ENCODE measurements at regions not wholly inside any gene's neighbourhood (a gene's known extent, or its start where the extent isn't known, plus 50 kb on each side); places are given as distances from the start of the nearest gene placed in this dataset.

DNA sequence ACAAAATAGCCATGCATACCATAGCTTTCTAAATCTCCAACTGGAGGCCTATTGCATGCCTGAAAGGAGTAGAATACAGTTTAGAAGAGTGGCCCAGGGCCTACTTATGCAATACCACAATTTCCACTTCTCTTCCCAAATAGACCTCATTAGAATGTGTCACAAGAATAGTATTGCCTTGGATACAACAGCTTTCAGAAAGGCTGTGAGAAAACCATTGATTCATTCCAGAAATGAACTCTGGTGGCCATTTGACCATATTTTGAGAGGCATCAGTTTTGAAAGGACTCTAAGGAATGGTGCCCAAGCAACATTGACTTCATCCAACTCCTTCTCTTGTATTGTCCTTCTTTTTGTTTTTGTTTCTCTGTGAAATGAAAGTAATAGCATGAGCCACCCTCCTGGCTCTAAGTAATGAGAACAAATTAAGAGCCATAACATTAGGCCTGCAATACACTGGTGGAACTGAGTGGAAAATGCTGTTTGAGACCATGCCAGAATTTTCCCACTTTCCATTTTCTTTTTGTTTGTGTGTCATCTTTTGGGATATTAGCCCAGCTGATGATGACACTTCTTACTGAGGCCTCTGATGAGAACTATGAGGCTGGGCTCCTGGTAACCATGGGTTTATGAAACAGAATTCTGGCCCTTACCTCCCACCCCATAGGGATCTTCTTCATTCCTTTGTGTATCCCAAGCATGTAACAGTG is 90.2 kb downstream of the TMEM174 start:
- Mint-ChIP-seq H3K36me3 (no peaks in the 10 kb centered on the region), H3K4me3 (no peak overlapping the region), H3K27me3 (peaks cover 14% of the 10 kb centered on the region), H3K27ac (no peak overlapping the region), H3K9me3 (peaks cover 0 to 2% (median 0%) of the 10 kb centered on the region in 7 donors), H3K4me1 (no peaks in the 10 kb centered on the region)
- no peaks in the 10 kb centered on the region for H3K36me3 ChIP-seq (ENCODE audit: control insufficient read depth, insufficient read depth, low read length)
- H3K4me1 ChIP-seq (ENCODE audit: control insufficient read depth, insufficient read depth, low read length, poor library complexity, severe bottlenecking): no peaks in the 10 kb centered on the region
- H3K27me3 ChIP-seq (ENCODE audit: control insufficient read depth, insufficient read depth, low read length): peaks cover 6% of the 10 kb centered on the region
- H3K4me3 ChIP-seq (ENCODE audit: low read depth, low read length): no peak overlapping the region
- H3K9me3 ChIP-seq (ENCODE audit: control insufficient read depth in 2 of 2, low read length in 2 of 2): no peaks in the 10 kb centered on the region
- ATAC-seq (ENCODE audit: low read depth in 2 of 2) (no peak), DNase-seq (no peak)
- H3K27ac ChIP-seq (ENCODE audit: insufficient read depth, low read length, poor library complexity, severe bottlenecking): no peak overlapping the region

DNA sequence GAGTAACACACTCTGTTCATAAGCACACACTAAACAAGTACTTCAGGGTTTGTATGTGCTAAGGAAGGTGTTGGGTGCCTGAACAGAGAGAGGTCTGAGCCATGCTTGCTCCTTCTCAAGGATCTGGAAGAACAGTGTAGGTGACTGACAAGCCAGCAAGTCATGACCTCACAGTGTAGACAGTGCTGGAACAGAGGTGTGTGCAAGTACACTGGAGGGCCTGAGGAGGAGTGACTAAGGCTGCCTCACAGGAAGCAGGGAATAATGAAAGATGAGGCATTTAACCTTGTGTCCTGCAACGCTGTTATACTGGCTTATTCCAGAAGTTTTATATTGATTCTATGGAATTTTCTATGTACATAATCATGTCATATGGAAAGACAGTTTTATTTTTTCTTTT is 83.9 kb downstream of the TMEM174 start:
- no peaks in the 10 kb centered on the region for H3K4me1 ChIP-seq (ENCODE audit: control insufficient read depth, insufficient read depth, low read length, poor library complexity, severe bottlenecking)
- Mint-ChIP-seq H3K36me3 (no peaks in the 10 kb centered on the region), H3K27me3 (peaks cover 19% of the 10 kb centered on the region), H3K4me1 (no peaks in the 10 kb centered on the region), H3K9me3 (peaks cover 0 to 4% (median 1%) of the 10 kb centered on the region in 7 donors), H3K4me3 (no peak overlapping the region), H3K27ac (no peak overlapping the region)
- DNase-seq (no peak), ATAC-seq (ENCODE audit: low read depth in 2 of 2) (no peak)
- H3K27me3 ChIP-seq (ENCODE audit: control insufficient read depth, insufficient read depth, low read length): peaks cover 7% of the 10 kb centered on the region
- H3K36me3 ChIP-seq (ENCODE audit: control insufficient read depth, insufficient read depth, low read length): no peaks in the 10 kb centered on the region
- H3K27ac ChIP-seq (ENCODE audit: insufficient read depth, low read length, poor library complexity, severe bottlenecking): no peak overlapping the region
- no peak overlapping the region for H3K4me3 ChIP-seq (ENCODE audit: low read depth, low read length)
- no peaks in the 10 kb centered on the region for H3K9me3 ChIP-seq (ENCODE audit: control insufficient read depth in 2 of 2, low read length in 2 of 2)

DNA sequence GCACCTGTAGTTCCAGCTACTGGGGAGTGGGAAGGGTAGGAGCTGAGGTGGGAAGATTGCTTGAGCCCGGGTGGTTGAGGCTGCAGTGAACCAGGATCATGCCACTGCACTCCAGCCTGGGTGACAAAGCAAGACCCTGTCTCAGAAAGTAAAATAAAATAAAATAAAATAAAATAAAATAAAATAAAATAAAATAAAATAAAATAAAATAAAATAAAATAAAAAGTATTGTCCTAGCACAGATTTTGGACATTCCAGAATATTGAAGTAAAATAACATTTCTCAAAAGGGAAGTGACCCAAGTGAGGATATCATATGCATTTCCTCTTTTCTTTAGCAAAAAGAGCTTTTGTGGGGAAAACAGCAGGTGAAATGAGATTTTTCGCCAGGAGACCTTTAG is 83.5 kb downstream of the TMEM174 start:
- peaks cover 0 to 5% (median under 1%) of the 10 kb centered on the region in 7 donors for H3K9me3 Mint-ChIP-seq
- Histone ChIP-seq H3K27ac (ENCODE audit: insufficient read depth, low read length, poor library complexity, severe bottlenecking) (no peak overlapping the region), H3K4me3 (ENCODE audit: low read depth, low read length) (no peak overlapping the region), H3K36me3 (ENCODE audit: control insufficient read depth, insufficient read depth, low read length) (no peaks in the 10 kb centered on the region), H3K27me3 (ENCODE audit: control insufficient read depth, insufficient read depth, low read length) (peaks cover 7% of the 10 kb centered on the region), H3K4me1 (ENCODE audit: control insufficient read depth, insufficient read depth, low read length, poor library complexity, severe bottlenecking) (no peaks in the 10 kb centered on the region), H3K9me3 (ENCODE audit: control insufficient read depth in 2 of 2, low read length in 2 of 2) (no peaks in the 10 kb centered on the region)
- DNase-seq: no peak
- H3K27me3 Mint-ChIP-seq: peaks cover 21% of the 10 kb centered on the region
- H3K36me3 Mint-ChIP-seq: no peaks in the 10 kb centered on the region
- H3K27ac Mint-ChIP-seq: no peak overlapping the region
- no peaks in the 10 kb centered on the region for H3K4me1 Mint-ChIP-seq
- no peak overlapping the region for H3K4me3 Mint-ChIP-seq
- ATAC-seq (ENCODE audit: low read depth in 2 of 2): no peak

DNA sequence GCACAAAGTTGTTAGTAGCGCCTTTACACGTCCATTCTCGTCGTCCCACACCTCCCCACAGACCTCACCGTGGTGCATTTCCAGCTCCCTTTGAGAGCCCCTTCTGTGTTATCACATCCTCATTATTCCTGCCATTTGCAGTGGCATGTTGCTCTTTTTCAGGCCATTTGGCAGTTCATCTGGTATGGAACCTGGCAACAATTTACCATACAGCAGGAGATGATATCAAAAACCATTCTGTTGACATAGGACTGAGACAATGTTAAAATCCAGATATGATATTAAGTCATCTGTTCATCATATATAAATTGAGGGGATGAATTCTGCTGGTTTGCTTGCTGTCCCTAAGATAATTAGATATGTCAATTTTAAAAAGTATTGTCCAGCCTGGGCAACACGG is 83.0 kb downstream of the TMEM174 start:
- Mint-ChIP-seq H3K4me1 (no peaks in the 10 kb centered on the region), H3K36me3 (no peaks in the 10 kb centered on the region), H3K4me3 (no peak overlapping the region), H3K27me3 (peaks cover 21% of the 10 kb centered on the region), H3K9me3 (peaks cover 0 to 5% (median 0%) of the 10 kb centered on the region in 7 donors), H3K27ac (no peak overlapping the region)
- H3K27me3 ChIP-seq (ENCODE audit: control insufficient read depth, insufficient read depth, low read length): peaks cover 7% of the 10 kb centered on the region
- H3K4me3 ChIP-seq (ENCODE audit: low read depth, low read length): no peak overlapping the region
- H3K36me3 ChIP-seq (ENCODE audit: control insufficient read depth, insufficient read depth, low read length): no peaks in the 10 kb centered on the region
- H3K27ac ChIP-seq (ENCODE audit: insufficient read depth, low read length, poor library complexity, severe bottlenecking): no peak overlapping the region
- no peaks in the 10 kb centered on the region for H3K9me3 ChIP-seq (ENCODE audit: control insufficient read depth in 2 of 2, low read length in 2 of 2)
- DNase-seq: no peak
- H3K4me1 ChIP-seq (ENCODE audit: control insufficient read depth, insufficient read depth, low read length, poor library complexity, severe bottlenecking): no peaks in the 10 kb centered on the region
- ATAC-seq (ENCODE audit: low read depth in 2 of 2): no peak

DNA sequence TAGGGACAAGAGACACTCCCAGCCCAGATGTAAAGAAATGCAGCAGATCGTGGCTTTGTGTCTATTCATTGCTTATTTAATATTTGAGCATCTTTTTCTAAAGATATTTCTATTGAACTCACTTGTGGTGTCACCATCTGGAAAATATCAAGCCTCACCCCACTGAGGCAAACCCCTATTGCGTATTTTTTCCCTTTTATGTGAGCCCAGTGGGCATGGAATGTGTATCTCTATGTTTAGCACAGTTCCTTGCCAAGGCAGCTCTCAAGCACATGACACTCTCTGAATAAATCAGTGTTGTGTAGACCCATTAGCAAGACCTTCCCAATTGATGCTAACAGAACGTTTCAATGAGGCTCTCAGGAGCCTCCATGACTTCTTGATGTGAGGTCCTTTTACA is 81.6 kb downstream of the TMEM174 start:
- Histone ChIP-seq H3K27me3 (ENCODE audit: control insufficient read depth, insufficient read depth, low read length) (peaks cover 7% of the 10 kb centered on the region), H3K36me3 (ENCODE audit: control insufficient read depth, insufficient read depth, low read length) (no peaks in the 10 kb centered on the region), H3K4me3 (ENCODE audit: low read depth, low read length) (no peak overlapping the region), H3K9me3 (ENCODE audit: control insufficient read depth in 2 of 2, low read length in 2 of 2) (no peaks in the 10 kb centered on the region), H3K27ac (ENCODE audit: insufficient read depth, low read length, poor library complexity, severe bottlenecking) (no peak overlapping the region), H3K4me1 (ENCODE audit: control insufficient read depth, insufficient read depth, low read length, poor library complexity, severe bottlenecking) (no peaks in the 10 kb centered on the region)
- peaks cover 27% of the 10 kb centered on the region for H3K27me3 Mint-ChIP-seq
- H3K4me1 Mint-ChIP-seq: no peaks in the 10 kb centered on the region
- ATAC-seq (ENCODE audit: low read depth in 2 of 2) (no peak), DNase-seq (no peak)
- H3K36me3 Mint-ChIP-seq: no peaks in the 10 kb centered on the region
- no peak overlapping the region for H3K4me3 Mint-ChIP-seq
- peaks cover 0 to 5% (median 0%) of the 10 kb centered on the region in 7 donors for H3K9me3 Mint-ChIP-seq
- no peak overlapping the region for H3K27ac Mint-ChIP-seq

DNA sequence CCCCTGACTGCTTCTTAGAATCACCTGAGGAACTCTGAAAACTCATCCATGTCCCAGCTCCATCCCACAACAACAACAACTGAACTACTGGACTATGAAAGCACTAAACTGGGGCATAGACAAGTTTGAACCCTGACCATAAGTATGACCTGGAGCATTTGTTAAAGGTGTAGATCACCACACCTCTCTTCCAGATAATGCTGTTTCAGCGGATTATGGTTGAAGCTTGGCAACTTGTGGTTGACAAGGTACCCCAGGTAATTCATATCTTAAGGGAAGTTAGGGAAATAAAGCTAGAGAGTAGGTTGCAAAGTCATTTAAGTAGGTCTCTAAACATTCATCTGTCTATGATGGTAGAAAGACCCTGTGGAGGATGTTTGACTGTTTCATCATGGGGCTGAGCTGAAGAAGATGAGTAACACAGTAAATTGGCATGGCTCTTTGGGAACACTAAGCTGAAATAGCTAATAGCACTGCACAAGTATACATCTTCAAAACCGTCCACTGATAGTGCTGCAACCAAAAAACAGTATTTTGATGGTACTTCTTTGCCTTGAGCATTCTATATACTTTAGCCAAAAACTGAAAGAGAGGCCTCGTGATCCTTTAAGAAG is 80.2 kb downstream of the TMEM174 start:
- H3K9me3 ChIP-seq (ENCODE audit: control insufficient read depth in 2 of 2, low read length in 2 of 2): no peaks in the 10 kb centered on the region
- Mint-ChIP-seq H3K36me3 (no peaks in the 10 kb centered on the region), H3K27me3 (peaks cover 18% of the 10 kb centered on the region), H3K4me1 (no peaks in the 10 kb centered on the region), H3K4me3 (no peak overlapping the region), H3K9me3 (peaks cover 0 to 5% (median 0%) of the 10 kb centered on the region in 7 donors), H3K27ac (no peak overlapping the region)
- DNase-seq (no peak), ATAC-seq (ENCODE audit: low read depth in 2 of 2) (no peak)
- H3K36me3 ChIP-seq (ENCODE audit: control insufficient read depth, insufficient read depth, low read length): no peaks in the 10 kb centered on the region
- H3K4me3 ChIP-seq (ENCODE audit: low read depth, low read length): no peak overlapping the region
- H3K27ac ChIP-seq (ENCODE audit: insufficient read depth, low read length, poor library complexity, severe bottlenecking): no peak overlapping the region
- H3K4me1 ChIP-seq (ENCODE audit: control insufficient read depth, insufficient read depth, low read length, poor library complexity, severe bottlenecking): no peaks in the 10 kb centered on the region
- peaks cover 4% of the 10 kb centered on the region for H3K27me3 ChIP-seq (ENCODE audit: control insufficient read depth, insufficient read depth, low read length)

DNA sequence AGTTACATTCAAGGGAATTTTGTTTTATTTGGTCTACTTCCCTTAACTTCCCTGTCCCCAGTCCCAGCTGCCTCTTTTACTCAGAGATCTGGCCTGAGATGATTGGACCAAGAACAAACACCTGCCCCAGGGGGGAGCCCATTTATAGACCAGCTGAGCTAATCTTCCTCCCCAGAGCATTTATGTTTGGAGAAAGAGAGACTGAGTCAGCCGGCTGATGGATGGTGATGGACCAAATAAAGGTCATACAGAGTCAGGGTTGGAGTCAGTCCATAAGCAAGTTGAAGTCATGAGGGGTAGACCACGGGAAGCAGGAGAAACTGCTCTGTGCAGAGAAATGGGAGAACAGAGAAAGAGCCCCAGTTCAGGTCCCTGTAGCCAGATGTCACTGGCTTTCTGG is 77.7 kb downstream of the TMEM174 start:
- Mint-ChIP-seq H3K9me3 (peaks cover 0 to 2% (median 0%) of the 10 kb centered on the region in 7 donors), H3K36me3 (no peaks in the 10 kb centered on the region), H3K4me1 (peaks cover 0 to 4% (median 0%) of the 10 kb centered on the region in 4 donors), H3K27ac (no peak overlapping the region), H3K27me3 (peaks cover 21% of the 10 kb centered on the region), H3K4me3 (no peak overlapping the region)
- Histone ChIP-seq H3K4me3 (ENCODE audit: low read depth, low read length) (no peak overlapping the region), H3K36me3 (ENCODE audit: control insufficient read depth, insufficient read depth, low read length) (no peaks in the 10 kb centered on the region), H3K27ac (ENCODE audit: insufficient read depth, low read length, poor library complexity, severe bottlenecking) (no peak overlapping the region), H3K27me3 (ENCODE audit: control insufficient read depth, insufficient read depth, low read length) (peaks cover 4% of the 10 kb centered on the region), H3K9me3 (ENCODE audit: control insufficient read depth in 2 of 2, low read length in 2 of 2) (no peaks in the 10 kb centered on the region), H3K4me1 (ENCODE audit: control insufficient read depth, insufficient read depth, low read length, poor library complexity, severe bottlenecking) (no peaks in the 10 kb centered on the region)
- ATAC-seq (ENCODE audit: low read depth in 2 of 2) (no peak), DNase-seq (no peak)

DNA sequence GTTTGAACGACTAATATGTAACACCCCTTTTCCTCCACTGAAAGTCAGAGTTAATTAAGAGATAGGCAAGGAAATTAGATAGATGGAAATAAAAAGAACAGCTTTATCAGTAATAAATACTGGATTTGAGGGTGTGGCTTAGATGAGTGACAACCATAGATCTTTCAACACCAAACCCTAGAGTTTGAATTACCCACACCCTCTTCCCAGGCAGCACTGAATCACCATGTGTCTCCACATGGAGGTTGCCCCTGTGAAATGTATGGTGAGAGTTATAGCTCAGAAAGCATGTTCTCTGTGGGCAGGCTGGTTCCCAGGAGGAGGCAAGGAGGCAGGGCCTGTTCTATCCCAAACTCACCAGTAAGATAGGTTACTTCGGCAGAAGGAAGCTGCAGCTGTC is 69.7 kb downstream of the TMEM174 start:
- H3K27me3 Mint-ChIP-seq: peaks cover 14% of the 10 kb centered on the region
- H3K4me1 ChIP-seq (ENCODE audit: control insufficient read depth, insufficient read depth, low read length, poor library complexity, severe bottlenecking): no peaks in the 10 kb centered on the region
- no peak for DNase-seq
- no peak overlapping the region for H3K27ac ChIP-seq (ENCODE audit: insufficient read depth, low read length, poor library complexity, severe bottlenecking)
- H3K27ac Mint-ChIP-seq: no peak overlapping the region
- no peak overlapping the region for H3K4me3 ChIP-seq (ENCODE audit: low read depth, low read length)
- no peaks in the 10 kb centered on the region for H3K36me3 Mint-ChIP-seq
- no peak for ATAC-seq (ENCODE audit: low read depth in 2 of 2)
- H3K4me3 Mint-ChIP-seq: no peak overlapping the region
- no peaks in the 10 kb centered on the region for H3K9me3 ChIP-seq (ENCODE audit: control insufficient read depth in 2 of 2, low read length in 2 of 2)
- H3K36me3 ChIP-seq (ENCODE audit: control insufficient read depth, insufficient read depth, low read length): no peaks in the 10 kb centered on the region
- peaks cover 13% of the 10 kb centered on the region for H3K27me3 ChIP-seq (ENCODE audit: control insufficient read depth, insufficient read depth, low read length)
- peaks cover 0 to 4% (median 0%) of the 10 kb centered on the region in 4 donors for H3K4me1 Mint-ChIP-seq
- H3K9me3 Mint-ChIP-seq: peaks cover 0 to 2% (median 0%) of the 10 kb centered on the region in 7 donors
